Inflammatory macrophage (primary cell): ENCODE measurements at regions not wholly inside any gene's neighbourhood (a gene's known extent, or its start where the extent isn't known, plus 50 kb on each side); places are given as distances from the start of the nearest gene placed in this dataset.
"Not testable (repeated sequence)": the region's sequence is repeated elsewhere in the genome, so short reads cannot be mapped to it uniquely, and the experiment has no call there.

Experiments
- DNase-seq, 2 donors: peaks; one replicate each; pipeline ENCODE4 v3.0.0-alpha.2; 2020 to 2022

DNA sequence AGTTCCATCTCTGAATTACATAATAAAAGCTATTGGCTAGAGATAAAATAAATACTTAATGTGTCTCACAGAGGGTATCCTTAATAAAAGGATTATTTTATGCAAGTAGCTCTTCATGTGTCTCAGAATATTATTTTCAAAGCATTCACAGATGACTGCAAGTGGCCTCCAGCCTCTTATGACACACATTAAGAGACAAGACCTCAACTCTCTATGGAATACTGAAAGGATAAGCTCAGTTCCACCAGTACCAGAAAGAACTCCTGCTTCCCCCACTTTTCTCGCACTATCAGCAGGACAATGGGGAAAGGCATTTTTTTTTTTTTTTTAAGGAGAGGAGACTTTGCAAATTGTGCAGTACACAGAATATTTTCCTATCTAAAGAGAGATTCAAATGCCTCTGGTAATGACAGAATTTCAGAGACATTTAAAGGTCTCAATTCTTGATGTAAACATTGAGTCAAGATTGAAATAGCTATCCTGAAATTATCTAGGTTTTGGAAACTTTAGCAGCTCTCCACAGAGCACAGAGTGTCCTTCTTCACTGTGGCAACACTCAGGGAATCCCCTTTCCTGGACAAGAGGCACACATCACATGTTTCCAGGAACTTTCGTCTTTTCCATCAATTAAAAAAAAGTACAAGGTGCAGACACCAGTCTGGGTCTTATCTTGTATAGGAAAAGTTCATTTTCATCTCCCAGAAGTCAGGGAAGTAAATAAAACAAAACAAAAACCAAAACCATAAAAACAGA, 122.0 kb upstream of the ANK3 start:
- DNase-seq, result no peak

DNA sequence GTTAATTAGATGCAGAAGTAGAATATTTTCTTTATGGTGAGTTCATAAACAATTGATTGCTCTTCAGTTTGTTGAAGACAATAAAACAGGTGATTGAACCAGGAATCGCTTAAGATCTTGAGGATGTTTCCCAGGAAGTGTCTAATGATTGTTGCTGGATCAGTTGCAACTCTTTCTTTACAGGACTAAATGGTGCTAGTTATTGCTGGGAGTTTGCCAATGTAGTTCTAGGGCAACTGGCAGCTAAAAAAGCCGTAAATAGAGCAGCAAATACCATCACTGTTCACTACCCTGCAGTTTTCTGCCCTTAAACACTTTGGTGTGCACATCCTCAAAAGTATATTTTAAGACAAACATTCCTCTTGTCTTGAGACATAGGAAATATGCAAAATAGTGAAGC, 119.2 kb upstream of the ANK3 start:
- no peak for DNase-seq

DNA sequence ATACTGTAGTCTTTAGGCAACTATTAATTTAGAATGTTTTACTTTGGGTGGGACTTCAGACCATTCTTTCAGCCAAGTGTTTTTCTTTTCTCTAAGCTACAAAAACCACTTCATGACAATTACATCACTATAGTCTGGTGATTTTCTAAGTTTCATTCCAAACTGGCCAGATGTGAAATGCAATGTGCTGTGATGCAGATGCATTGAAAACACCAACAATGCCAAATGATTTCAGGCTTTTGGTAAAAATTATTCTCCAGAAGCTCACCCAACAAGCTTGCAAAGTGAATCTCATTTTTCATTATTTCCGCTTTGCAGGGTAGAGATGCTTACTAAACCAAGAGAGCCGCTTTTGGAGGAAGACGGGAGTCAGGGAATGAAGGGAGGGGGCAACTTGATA, 118.4 kb upstream of the ANK3 start:
- no peak for DNase-seq

DNA sequence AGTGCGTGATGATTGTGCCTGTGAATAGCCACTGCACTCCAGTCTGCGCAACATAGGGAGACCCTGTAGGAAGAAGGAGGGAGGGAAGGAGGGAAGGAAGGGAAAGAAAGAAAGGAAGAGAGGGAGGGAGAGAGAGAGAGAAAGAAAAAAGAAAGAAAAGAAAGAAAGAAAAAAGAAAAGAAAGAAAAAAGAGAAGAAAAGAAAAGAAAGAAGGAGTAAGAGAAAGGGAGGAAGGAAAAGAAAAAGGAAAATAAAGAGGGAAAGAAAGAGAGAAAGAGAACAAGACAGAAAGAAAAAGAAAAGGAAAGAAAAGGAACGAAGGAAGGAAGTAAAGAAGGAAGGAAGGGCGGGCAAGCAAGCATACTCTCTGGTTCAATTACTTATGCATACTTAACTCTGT, 112.9 kb upstream of the ANK3 start:
- DNase-seq, result no peak

GRCh38 chr10:60498985-60499384, 109.3 kb upstream of the ANK3 start:
- DNase-seq, result no peak

GRCh38 chr10:60497364-60497763, 107.7 kb upstream of the ANK3 start:
- DNase-seq, result no peak

GRCh38 chr10:60496181-60496580, 106.5 kb upstream of the ANK3 start:
- DNase-seq, result no peak

DNA sequence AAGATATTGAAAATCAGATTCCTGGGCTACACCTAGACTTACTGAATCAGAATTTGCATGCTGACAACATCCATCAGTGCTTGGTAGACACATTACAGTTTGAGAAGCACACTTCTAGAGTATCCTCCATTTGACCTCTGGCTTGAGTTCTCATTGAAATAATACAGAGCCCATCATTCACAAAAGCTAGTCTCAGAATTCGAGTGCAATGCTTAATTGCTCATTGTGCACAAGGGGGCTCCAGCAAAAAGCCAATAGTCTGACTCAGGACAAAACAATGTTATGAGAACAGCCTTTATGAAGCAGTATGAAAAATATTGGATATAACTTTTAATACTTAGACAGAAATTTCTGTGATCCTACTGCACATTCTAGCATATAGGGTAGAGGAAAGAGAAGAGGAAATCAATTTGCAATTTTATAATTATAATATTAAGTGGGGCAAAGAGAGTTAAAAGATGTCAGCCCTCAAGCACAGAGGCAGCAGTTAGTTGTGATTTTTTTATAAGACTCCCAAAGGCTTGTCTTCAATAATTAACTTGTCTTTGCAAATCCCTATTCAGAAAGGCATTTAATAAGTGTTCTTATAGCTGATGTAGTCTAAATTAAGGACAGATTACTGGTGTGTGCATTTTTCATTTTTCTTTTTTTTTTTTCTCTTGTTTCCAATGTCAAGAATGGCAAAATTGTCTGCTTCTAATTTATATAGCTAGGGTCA, 105.8 kb upstream of the ANK3 start:
- no peak for DNase-seq

- no peak for DNase-seq
Observed at GRCh38 chr10:60494774-60495173, 105.1 kb upstream of the ANK3 start.

DNA sequence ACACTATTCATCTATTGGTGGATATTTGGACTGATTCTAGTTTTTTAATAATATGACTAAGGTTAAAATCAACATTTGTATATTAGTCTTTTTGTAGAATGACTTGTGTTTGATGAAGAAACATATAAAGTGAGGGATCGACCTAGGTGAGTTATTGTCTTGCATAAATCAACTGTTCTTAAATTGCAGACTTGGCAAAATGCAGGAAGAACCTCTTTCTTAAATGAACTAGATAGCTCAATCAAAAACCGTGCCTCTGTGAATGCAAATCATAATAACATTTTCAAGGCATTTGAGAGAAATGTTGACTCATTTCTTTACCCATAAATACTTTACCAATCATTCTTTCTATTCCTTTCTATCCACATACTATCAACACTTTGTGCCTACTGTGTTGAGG, 101.5 kb upstream of the ANK3 start:
- no peak for DNase-seq

- DNase-seq, result no peak
Observed at GRCh38 chr10:60490013-60490412, 100.3 kb upstream of the ANK3 start.

- DNase-seq, result no peak
Observed at GRCh38 chr10:60488111-60488669, 98.5 kb upstream of the ANK3 start.

- DNase-seq, result no peak
Observed at GRCh38 chr10:60487543-60487942, 97.9 kb upstream of the ANK3 start.

DNA sequence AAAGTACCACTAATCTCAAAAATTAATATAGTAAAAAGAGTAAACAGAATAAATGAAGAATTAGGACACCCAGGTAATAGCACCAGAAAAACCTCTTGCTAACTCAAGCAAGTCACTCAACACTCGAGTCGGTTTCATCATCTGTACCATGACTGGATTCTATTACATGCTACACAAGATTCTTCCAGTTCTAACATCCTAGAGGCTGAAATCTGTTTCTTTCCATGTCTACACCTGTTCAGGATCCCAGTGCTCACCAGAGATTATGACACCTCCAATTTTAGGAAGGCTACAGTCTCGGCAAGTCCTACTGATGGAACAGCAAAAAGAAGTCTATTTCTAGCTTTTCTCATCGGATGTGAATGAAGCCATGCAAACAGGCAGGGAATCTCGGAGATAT, 95.3 kb upstream of the ANK3 start:
- DNase-seq, result no peak

- no peak for DNase-seq
Observed at GRCh38 chr10:60480865-60481563, 91.3 kb upstream of the ANK3 start.

DNA sequence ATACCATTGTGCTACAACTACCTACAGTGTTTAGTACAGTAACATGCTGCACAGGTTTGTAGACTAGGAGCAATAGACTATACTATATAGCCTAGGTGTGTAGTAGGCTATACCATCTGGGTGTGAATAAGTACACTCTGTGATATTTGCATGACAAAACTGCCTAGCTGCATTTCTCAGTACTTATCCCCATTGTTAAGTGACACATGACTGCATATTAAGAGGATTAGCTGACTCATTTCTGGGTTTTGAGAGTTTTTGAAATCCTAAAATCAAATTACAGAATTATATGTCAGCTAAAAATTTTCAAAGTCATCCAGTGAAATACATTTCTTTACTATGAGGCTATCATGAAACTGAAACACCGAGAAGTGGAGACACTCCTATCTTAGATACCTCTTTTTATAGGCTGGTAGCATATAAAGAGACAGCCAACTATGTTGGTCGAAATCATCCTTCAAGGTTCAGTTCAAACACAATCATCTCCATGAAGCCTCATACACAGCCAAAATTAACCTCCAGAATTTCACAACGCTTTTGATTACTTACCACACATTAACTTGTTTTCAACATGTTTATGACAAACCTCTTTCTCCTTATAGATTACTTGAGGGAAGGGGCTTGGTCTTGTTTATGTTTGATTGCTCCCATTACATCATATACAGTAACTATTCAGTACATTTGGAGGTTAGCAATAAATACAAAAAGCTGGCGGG, 89.8 kb upstream of the ANK3 start:
- no peak for DNase-seq

DNA sequence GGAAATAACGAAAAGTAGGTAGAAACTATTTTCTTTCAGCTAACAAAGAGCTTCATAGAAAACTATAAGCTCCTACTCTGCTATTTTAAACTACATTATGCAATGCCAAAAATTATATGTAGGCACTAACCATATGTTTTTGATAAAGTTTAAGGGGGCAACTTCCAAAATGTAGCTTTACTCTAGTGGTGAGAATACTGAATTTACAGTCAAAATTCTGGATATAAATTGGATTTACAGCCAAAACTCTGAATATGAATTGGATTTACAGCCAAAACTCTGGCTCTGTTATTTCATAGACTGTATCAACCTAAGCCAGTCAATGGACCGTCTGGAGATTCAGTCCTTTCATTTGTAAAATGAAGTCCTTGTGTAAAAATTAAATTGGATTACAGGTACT, 86.8 kb upstream of the ANK3 start:
- no peak for DNase-seq

DNA sequence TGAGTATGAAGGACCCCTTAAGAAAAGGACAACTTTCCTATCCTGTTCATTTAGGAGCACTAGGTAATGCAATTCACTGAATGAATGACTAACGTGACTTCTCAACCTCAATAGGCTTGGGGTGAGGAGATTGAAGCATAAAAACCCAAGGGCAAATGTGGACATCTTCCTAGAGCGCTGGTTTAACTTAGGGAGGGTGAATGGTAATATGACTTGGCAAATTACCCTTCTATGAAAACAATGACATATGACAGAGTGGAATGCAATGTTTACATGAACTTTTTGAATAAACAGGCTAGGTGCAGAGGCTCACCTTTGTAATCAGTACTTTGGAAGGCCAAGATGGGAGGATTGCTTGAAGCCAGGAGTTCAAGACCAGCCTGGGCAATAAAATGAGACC, 83.9 kb upstream of the ANK3 start:
- no peak for DNase-seq

GRCh38 chr10:60470091-60470490, 80.4 kb upstream of the ANK3 start:
- DNase-seq, result no peak

- DNase-seq, result not testable (repeated sequence)
Observed at GRCh38 chr10:60469147-60469546, 79.5 kb upstream of the ANK3 start.

DNA sequence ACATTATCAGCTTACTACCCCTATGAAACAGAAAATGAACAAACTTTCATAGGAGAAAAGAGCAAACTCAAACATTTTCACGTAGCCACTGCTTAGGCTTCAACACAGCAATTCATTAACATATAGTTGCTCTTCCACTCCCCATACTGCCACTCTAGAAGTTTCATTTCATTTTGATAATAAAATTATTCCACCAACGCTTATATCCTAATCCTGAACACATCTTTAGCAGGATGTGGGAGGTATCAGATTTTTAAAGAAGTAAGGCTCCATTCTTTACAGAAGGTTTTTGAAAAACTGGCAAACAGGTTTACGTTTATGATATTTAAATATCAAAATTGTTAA, 77.5 kb upstream of the ANK3 start:
- no peak for DNase-seq

DNA sequence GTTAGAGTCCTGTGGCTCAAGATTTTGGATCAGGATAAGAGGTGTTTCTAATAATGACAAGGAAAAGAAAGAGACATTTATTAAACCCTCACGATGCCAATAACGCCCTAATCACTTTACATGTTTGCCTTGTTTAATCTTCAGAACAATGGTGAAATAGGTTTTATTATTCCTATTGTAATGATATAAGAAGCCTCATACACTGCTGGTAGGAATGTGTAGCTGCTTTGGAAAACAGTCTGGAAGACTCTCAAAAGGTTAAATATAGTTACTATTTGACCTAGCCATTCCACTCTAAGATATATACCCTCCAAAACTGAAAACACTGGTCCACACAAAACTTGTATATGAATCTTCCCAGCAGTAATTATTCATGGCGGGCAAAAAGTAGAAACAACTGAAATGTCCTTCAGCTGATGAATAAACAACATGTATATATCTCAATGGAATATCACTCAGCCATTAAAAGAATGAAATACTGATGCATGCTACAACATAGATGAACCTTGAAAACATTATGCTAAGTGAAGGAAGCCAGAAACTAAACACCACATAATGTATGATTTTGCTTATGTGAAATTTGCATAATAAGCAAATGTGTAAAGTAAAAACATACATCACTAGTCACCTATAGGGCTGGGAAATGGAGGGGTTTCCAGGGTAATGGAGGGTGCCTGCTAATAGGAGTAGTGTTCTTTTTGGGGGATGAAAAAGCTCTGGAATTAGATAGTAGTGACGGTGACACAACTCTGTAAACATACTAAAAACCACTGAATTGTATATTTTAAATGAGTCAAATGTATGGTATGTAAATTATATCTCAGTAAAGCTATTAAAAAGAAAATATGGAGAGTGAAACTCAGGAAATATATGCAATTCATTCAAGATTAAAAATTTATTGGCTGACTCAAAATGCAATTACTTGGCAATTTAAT, 76.9 kb upstream of the ANK3 start:
- DNase-seq, result no peak
